Ovary (tissue), 3 donors: ENCODE measurements at regions not wholly inside any gene's neighbourhood (a gene's known extent, or its start where the extent isn't known, plus 50 kb on each side); places are given as distances from the start of the nearest gene placed in this dataset.

Experiments used
- CTCF ChIP-seq, 3 donors: fragments of 450-650 bp in 2 of 3; fragments of 200-600 bp in 1 of 3; IDR thresholded peaks; one replicate each; pipeline versions ENCODE4 v1.5.1 to v1.8.0; 2016 to 2022; ENCODE audit warnings: antibody characterized with exemption in 3 of 3, mild to moderate bottlenecking in 1 of 3
- POLR2A ChIP-seq: fragments of 450-650 bp; IDR thresholded peaks from one replicate; pipeline ENCODE4 v1.6.1; 2017; ENCODE audit warnings: antibody characterized with exemption, mild to moderate bottlenecking, moderate library complexity
- donor health status: DM: no; HTN: no; CAD: no.

- TF ChIP-seq CTCF (IDR thresholded peaks at IDR 0.05) (no peak), POLR2A (no peak)
Measured at GRCh38 chr12:42690264-42690663, 100.7 kb upstream of the PRICKLE1 start.
